ENCODE measurements at regions not wholly inside any gene's neighbourhood (a gene's known extent, or its start where the extent isn't known, plus 50 kb on each side); places are given as distances from the start of the nearest gene placed in this dataset.
"Not testable (repeated sequence)": the region's sequence is repeated elsewhere in the genome, so short reads cannot be mapped to it uniquely, and the experiment has no call there.

GRCh38 chr5:96110300-96110699 is 148.6 kb upstream of the ELL2 start:
- Histone ChIP-seq H2AFZ (no peak overlapping the region), H3K4me3 (no peak overlapping the region), H3K27me3 (ENCODE audit: insufficient read depth, low read depth) (no peaks in the 10 kb centered on the region), H3F3A (ENCODE audit: insufficient read depth, low read depth) (no peaks in the 10 kb centered on the region), H4K20me1 (ENCODE audit: insufficient read depth) (no peaks in the 10 kb centered on the region), H3K9me3 (ENCODE audit: insufficient read depth, low read depth) (no peaks in the 10 kb centered on the region), H3K36me3 (ENCODE audit: low read depth) (no peaks in the 10 kb centered on the region), H3K9me2 (ENCODE audit: insufficient read depth) (no peaks in the 10 kb centered on the region), H3K4me1 (replicated peaks; ENCODE audit: insufficient read depth) (no peaks in the 10 kb centered on the region), H3K79me2 (ENCODE audit: low read depth) (no peaks in the 10 kb centered on the region), H3K27ac (no peak overlapping the region), H3K4me2 (no peak overlapping the region)
- POLR2A ChIA-PET (ENCODE audit: unreplicated experiment), result no interaction called here
- intact Hi-C loops (cut with micrococcal nuclease; ENCODE audit: unreplicated experiment), result no loop called here
- CTCF ChIA-PET, result no interaction called here
- TF ChIP-seq EZH2 (IDR thresholded peaks at IDR 0.05; ENCODE audit: low read depth) (no peak), CTCF (conservative IDR thresholded peaks at IDR 0.05) (no peak)
- DNase-seq, result no peak
- BruUV-seq (replicated peaks), result no TSS peak

DNA sequence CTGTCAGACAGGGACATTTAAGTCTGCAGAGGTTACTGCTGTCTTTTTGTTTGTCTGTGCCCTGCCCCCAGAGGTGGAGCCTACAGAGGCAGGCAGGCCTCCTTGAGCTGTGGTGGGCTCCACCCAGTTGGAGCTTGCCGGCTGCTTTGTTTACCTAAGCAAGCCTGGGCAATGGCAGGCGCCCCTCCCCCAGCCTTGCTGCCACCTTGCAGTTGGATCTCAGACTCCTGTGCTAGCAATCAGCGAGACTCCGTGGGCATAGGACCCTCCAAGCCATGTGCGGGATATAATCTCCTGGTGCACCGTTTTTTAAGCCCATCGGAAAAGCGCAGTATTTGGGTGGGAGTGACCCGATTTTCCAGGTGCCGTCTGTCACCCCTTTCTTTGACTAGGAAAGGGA is 147.0 kb upstream of the ELL2 start:
- H3F3A ChIP-seq (ENCODE audit: insufficient read depth, low read depth); BruUV-seq (replicated peaks); H4K20me1 ChIP-seq (ENCODE audit: insufficient read depth); H3K4me3 ChIP-seq; H3K79me2 ChIP-seq (ENCODE audit: low read depth); intact Hi-C loops (cut with micrococcal nuclease; ENCODE audit: unreplicated experiment); H3K36me3 ChIP-seq (ENCODE audit: low read depth); POLR2A ChIA-PET (ENCODE audit: unreplicated experiment); H3K27ac ChIP-seq; H2AFZ ChIP-seq; DNase-seq; H3K9me2 ChIP-seq (ENCODE audit: insufficient read depth); CTCF ChIA-PET; H3K9me3 ChIP-seq (ENCODE audit: insufficient read depth, low read depth); H3K4me1 ChIP-seq (replicated peaks; ENCODE audit: insufficient read depth); H3K4me2 ChIP-seq; H3K27me3 ChIP-seq (ENCODE audit: insufficient read depth, low read depth): not testable (repeated sequence)

- H3K79me2 ChIP-seq (ENCODE audit: low read depth); H3K36me3 ChIP-seq (ENCODE audit: low read depth); H4K20me1 ChIP-seq (ENCODE audit: insufficient read depth); DNase-seq; H3K27ac ChIP-seq; POLR2A ChIA-PET (ENCODE audit: unreplicated experiment); BruUV-seq (replicated peaks); H3K4me2 ChIP-seq; H3K9me3 ChIP-seq (ENCODE audit: insufficient read depth, low read depth); CTCF ChIA-PET; H3K9me2 ChIP-seq (ENCODE audit: insufficient read depth); H3K27me3 ChIP-seq (ENCODE audit: insufficient read depth, low read depth); H3F3A ChIP-seq (ENCODE audit: insufficient read depth, low read depth); intact Hi-C loops (cut with micrococcal nuclease; ENCODE audit: unreplicated experiment); H3K4me1 ChIP-seq (replicated peaks; ENCODE audit: insufficient read depth); H2AFZ ChIP-seq; H3K4me3 ChIP-seq: not testable (repeated sequence)
Measured at GRCh38 chr5:96103829-96104228, 142.2 kb upstream of the ELL2 start.

DNA sequence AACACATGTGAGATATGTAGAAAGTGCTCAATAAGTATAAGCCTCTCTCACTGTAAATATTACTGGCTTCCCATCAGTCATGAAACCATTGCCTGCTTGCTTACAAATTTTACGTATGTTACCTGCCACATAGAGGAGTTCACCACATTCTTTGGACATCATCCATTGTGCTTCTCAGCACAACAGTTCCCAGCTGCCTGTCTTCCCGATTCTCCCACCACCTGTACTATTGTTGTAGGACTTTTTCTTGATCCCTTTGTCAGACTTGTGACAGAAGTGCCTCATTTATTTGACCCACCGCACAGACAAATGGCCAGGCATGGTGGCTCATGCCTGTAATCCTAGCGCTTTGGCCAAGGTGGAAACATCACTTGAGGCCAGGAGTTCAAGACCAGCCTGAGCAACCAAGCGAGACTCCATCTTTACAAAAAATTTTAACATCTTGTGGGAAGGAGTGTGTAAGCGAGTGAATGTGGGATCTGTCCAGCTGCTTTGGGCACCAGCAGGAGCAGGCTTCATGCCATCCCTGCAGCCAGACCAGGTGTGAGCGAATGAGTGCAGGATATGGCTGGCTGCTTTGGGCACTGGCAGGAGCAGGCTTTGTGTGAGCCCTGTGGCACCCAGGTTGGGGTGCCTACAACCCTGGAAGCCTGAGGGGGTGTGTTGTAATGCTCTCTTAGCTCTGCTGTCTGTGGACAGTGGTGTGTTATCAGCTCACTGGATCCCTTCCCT is 139.9 kb upstream of the ELL2 start:
- no peaks in the 10 kb centered on the region for H3K9me3 ChIP-seq (ENCODE audit: insufficient read depth, low read depth)
- no peaks in the 10 kb centered on the region for H3K27me3 ChIP-seq (ENCODE audit: insufficient read depth, low read depth)
- ChIA-PET POLR2A (ENCODE audit: unreplicated experiment) (no interaction called here), CTCF (no interaction called here)
- no peaks in the 10 kb centered on the region for H3K4me1 ChIP-seq (replicated peaks; ENCODE audit: insufficient read depth)
- H3K9me2 ChIP-seq (ENCODE audit: insufficient read depth), result no peaks in the 10 kb centered on the region
- intact Hi-C loops (cut with micrococcal nuclease; ENCODE audit: unreplicated experiment), result no loop called here
- H3K36me3 ChIP-seq (ENCODE audit: low read depth), result no peaks in the 10 kb centered on the region
- H3K79me2 ChIP-seq (ENCODE audit: low read depth), result no peaks in the 10 kb centered on the region
- no peaks in the 10 kb centered on the region for H4K20me1 ChIP-seq (ENCODE audit: insufficient read depth)
- no peak for DNase-seq
- no peak overlapping the region for H3K27ac ChIP-seq
- BruUV-seq (replicated peaks), result no TSS peak
- no peaks in the 10 kb centered on the region for H3F3A ChIP-seq (ENCODE audit: insufficient read depth, low read depth)
- no peak overlapping the region for H3K4me3 ChIP-seq
- no peak for TF ChIP-seq CTCF (conservative IDR thresholded peaks at IDR 0.05)
- no peak for TF ChIP-seq EZH2 (IDR thresholded peaks at IDR 0.05; ENCODE audit: low read depth)
- no peak overlapping the region for H3K4me2 ChIP-seq
- no peak overlapping the region for H2AFZ ChIP-seq

DNA sequence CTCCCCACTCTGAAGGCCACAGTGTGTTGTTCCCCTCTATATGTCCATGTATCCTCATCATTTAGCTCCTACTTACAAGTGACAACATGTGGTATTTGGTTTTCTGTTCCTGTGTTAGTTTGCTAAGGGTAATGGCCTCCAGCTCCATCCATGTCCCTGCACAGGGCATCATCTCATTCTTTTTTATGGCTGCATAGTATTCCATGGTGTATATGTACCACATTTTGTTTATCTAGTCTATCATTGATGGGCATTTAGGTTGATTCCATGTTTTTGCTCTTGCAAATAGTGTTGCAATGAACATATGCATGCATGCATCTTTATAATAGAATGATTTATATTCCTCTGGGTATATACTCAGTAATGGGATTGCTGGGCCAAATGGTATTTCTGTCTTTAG is 135.8 kb upstream of the ELL2 start:
- DNase-seq; POLR2A ChIA-PET (ENCODE audit: unreplicated experiment); H3K9me2 ChIP-seq (ENCODE audit: insufficient read depth); H3K27me3 ChIP-seq (ENCODE audit: insufficient read depth, low read depth); H3K4me3 ChIP-seq; H3K79me2 ChIP-seq (ENCODE audit: low read depth); H2AFZ ChIP-seq; H3K27ac ChIP-seq; CTCF ChIA-PET; intact Hi-C loops (cut with micrococcal nuclease; ENCODE audit: unreplicated experiment); H4K20me1 ChIP-seq (ENCODE audit: insufficient read depth); H3K4me2 ChIP-seq; H3K9me3 ChIP-seq (ENCODE audit: insufficient read depth, low read depth); H3K36me3 ChIP-seq (ENCODE audit: low read depth); BruUV-seq (replicated peaks): not testable (repeated sequence)
- Histone ChIP-seq H3K4me1 (replicated peaks; ENCODE audit: insufficient read depth) (peaks cover 31% of the 10 kb centered on the region), H3F3A (ENCODE audit: insufficient read depth, low read depth) (peaks cover 31% of the 10 kb centered on the region)
